ENCODE measurements at regions not wholly inside any gene's neighbourhood (a gene's known extent, or its start where the extent isn't known, plus 50 kb on each side); places are given as distances from the start of the nearest gene placed in this dataset.

DNA sequence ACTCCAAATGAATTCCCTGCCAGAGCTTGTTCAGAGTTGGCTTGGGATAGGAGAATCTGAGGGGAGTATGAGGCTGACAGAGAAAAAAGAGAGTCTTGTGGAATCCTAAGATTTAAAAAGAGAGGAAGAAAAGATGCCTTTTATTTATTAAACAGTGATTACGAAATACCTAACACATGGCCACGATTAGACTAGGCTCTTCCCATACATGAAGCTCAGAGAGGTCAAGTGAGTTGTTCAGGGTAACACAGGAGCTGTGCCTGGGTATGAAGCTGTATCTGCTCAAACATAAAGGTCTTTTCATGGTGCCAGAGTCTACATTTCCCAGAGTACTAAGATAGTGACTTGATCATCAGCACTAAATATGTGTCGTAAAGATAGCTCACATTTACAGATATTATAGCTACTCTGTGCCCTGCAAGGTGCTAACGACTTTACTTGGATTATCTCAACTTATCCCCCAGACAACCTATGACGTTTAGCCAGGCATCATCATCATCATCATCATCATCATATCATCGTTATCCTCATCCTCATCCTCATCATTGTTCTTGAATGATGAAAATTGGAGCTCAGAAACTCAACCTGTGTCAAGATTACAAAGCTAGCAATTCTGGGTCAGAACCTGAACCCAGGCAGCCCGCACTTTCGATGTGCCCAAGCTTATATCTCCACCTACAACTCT is 500.8 kb downstream of the NPIPA7 start:
- TF ChIP-seq, protein P1, sequence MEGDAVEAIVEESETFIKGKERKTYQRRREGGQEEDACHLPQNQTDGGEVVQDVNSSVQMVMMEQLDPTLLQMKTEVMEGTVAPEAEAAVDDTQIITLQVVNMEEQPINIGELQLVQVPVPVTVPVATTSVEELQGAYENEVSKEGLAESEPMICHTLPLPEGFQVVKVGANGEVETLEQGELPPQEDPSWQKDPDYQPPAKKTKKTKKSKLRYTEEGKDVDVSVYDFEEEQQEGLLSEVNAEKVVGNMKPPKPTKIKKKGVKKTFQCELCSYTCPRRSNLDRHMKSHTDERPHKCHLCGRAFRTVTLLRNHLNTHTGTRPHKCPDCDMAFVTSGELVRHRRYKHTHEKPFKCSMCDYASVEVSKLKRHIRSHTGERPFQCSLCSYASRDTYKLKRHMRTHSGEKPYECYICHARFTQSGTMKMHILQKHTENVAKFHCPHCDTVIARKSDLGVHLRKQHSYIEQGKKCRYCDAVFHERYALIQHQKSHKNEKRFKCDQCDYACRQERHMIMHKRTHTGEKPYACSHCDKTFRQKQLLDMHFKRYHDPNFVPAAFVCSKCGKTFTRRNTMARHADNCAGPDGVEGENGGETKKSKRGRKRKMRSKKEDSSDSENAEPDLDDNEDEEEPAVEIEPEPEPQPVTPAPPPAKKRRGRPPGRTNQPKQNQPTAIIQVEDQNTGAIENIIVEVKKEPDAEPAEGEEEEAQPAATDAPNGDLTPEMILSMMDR (IDR thresholded peaks at IDR 0.05) = no peak
- TF ChIP-seq POLR2A (IDR thresholded peaks at IDR 0.05) = no peak
